GM13977 (cell line): ENCODE measurements at regions not wholly inside any gene's neighbourhood (a gene's known extent, or its start where the extent isn't known, plus 50 kb on each side); places are given as distances from the start of the nearest gene placed in this dataset.

Source experiments
- DNase-seq: peaks from one replicate; pipeline ENCODE4 v3.0.0; 2012; ENCODE audit warnings: low spot score
- CTCF ChIP-seq: IDR thresholded peaks from 2 replicates; pipeline ENCODE4 v1.5.1; 2012; ENCODE audit warnings: mild to moderate bottlenecking, control low read depth; ENCODE audit not compliant: insufficient read depth; ENCODE audit errors: extremely low read depth, missing control alignments
- in situ Hi-C: fragments of 300-500 bp; cut with MboI; formaldehyde crosslinking; loops from one replicate; pipeline ENCODE4 v1.12.0; 2022; ENCODE audit warnings: low sequenced_read_pairs, low pct_unique_long_range_greater_than_20kb, mixed read lengths, inconsistent platforms; ENCODE audit not compliant: unreplicated experiment

GRCh38 chr3:156614642-156615511, 59.5 kb upstream of the TIPARP start:
- in situ Hi-C loops = no loop called here
- DNase-seq = no peak
- no peak for TF ChIP-seq CTCF

GRCh38 chr3:156612903-156613302, 58.0 kb upstream of the SSR3 start:
- no peak for DNase-seq
- in situ Hi-C loops = no loop called here
- no peak for TF ChIP-seq CTCF

- no peak for TF ChIP-seq CTCF
- in situ Hi-C loops = no loop called here
- DNase-seq = no peak
Observed at GRCh38 chr3:156611870-156612494, 57.1 kb upstream of the SSR3 start.

- DNase-seq = no peak
- in situ Hi-C loops = no loop called here
- TF ChIP-seq CTCF = no peak
Observed at GRCh38 chr3:156610154-156610553, 55.2 kb upstream of the SSR3 start.

- DNase-seq = no peak
- no peak for TF ChIP-seq CTCF
- in situ Hi-C loops = loop anchor here (5.0 kb wide), 1 partner anchor 48 kb away; no protein-coding TSS in a partner anchor
Observed at GRCh38 chr3:156609546-156609945, 54.6 kb upstream of the SSR3 start.

- no peak for TF ChIP-seq CTCF
- in situ Hi-C loops = loop anchor here (5.0 kb wide), 1 partner anchor 48 kb away; no protein-coding TSS in a partner anchor
- no peak for DNase-seq
Observed at GRCh38 chr3:156608601-156609514, 53.9 kb upstream of the SSR3 start.
